ENCODE measurements at regions not wholly inside any gene's neighbourhood (a gene's known extent, or its start where the extent isn't known, plus 50 kb on each side); places are given as distances from the start of the nearest gene placed in this dataset.

DNA sequence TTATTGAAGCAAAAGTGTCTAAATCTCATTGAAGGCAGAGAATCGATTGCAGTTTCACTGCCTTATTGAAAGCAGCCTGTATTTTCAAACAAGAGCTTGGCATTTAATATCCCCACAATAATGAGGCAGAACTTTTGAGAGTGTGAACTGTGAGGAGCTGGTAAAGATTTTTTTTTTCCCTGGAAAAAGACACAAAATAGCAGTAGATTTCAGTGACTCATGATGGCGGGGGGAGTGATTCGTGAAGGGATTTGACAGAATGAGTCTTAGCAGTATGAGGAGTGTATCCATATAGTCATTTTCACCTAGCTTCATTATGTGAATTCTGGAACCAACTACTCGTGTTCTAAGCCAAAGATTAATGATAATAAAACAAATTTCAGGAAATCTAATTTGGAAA is 242.9 kb downstream of the ARL6IP6 start:
- peaks cover under 1% of the 10 kb centered on the region for H3K9me3 ChIP-seq (ENCODE audit: low read depth, low read length)
- no peaks in the 10 kb centered on the region for H3K4me1 ChIP-seq (ENCODE audit: insufficient read depth, low read length)
- no peaks in the 10 kb centered on the region for H3K27me3 ChIP-seq (ENCODE audit: insufficient read depth, low read length)
- DNase-seq (ENCODE audit: insufficient read length, low spot score, missing footprints): no peak
- TF ChIP-seq, protein P1, sequence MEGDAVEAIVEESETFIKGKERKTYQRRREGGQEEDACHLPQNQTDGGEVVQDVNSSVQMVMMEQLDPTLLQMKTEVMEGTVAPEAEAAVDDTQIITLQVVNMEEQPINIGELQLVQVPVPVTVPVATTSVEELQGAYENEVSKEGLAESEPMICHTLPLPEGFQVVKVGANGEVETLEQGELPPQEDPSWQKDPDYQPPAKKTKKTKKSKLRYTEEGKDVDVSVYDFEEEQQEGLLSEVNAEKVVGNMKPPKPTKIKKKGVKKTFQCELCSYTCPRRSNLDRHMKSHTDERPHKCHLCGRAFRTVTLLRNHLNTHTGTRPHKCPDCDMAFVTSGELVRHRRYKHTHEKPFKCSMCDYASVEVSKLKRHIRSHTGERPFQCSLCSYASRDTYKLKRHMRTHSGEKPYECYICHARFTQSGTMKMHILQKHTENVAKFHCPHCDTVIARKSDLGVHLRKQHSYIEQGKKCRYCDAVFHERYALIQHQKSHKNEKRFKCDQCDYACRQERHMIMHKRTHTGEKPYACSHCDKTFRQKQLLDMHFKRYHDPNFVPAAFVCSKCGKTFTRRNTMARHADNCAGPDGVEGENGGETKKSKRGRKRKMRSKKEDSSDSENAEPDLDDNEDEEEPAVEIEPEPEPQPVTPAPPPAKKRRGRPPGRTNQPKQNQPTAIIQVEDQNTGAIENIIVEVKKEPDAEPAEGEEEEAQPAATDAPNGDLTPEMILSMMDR (IDR thresholded peaks at IDR 0.05; ENCODE audit: extremely low read depth, low read depth, low read length): no peak
- no peaks in the 10 kb centered on the region for H4K20me1 ChIP-seq (ENCODE audit: insufficient read depth, low read length)
- no peaks in the 10 kb centered on the region for H3K79me2 ChIP-seq (ENCODE audit: insufficient read depth, low read length)
- no peaks in the 10 kb centered on the region for H3K36me3 ChIP-seq (ENCODE audit: insufficient read depth, low read length)
- H3K4me3 ChIP-seq (ENCODE audit: insufficient read depth, low read length): no peak overlapping the region
- H3K27ac ChIP-seq (ENCODE audit: low read depth, low read length): no peak overlapping the region
- no peak overlapping the region for H3K4me2 ChIP-seq (ENCODE audit: insufficient read depth, low read length)
- H2AFZ ChIP-seq (ENCODE audit: low read length): no peak overlapping the region

DNA sequence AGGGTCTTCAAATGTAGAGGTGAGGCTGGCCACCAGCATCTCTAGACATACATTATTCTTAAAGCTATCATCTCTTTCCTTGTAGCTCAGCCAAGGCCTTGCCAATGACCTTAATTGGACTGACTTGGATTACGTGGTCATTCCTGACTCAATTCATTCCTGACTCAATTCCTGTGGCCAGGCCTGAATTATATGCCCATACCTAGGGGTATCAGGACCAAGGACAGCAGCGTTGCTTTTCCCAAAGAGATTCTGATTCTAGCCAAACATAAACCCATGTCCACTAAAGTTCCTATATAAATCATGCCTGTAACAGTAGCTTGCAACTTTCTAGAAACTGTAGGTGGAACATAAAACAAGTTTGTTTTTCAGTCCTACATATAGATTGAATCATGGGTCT is 231.7 kb downstream of the ARL6IP6 start:
- Histone ChIP-seq H3K4me3 (ENCODE audit: insufficient read depth, low read length) (no peak overlapping the region), H3K4me1 (ENCODE audit: insufficient read depth, low read length) (no peaks in the 10 kb centered on the region), H3K79me2 (ENCODE audit: insufficient read depth, low read length) (no peaks in the 10 kb centered on the region), H4K20me1 (ENCODE audit: insufficient read depth, low read length) (no peaks in the 10 kb centered on the region), H3K27me3 (ENCODE audit: insufficient read depth, low read length) (no peaks in the 10 kb centered on the region), H3K9me3 (ENCODE audit: low read depth, low read length) (no peaks in the 10 kb centered on the region), H3K36me3 (ENCODE audit: insufficient read depth, low read length) (no peaks in the 10 kb centered on the region), H2AFZ (ENCODE audit: low read length) (no peak overlapping the region), H3K27ac (ENCODE audit: low read depth, low read length) (no peak overlapping the region), H3K4me2 (ENCODE audit: insufficient read depth, low read length) (no peak overlapping the region)
- TF ChIP-seq, protein P1 (IDR thresholded peaks at IDR 0.05; ENCODE audit: extremely low read depth, low read depth, low read length): no peak
- DNase-seq (ENCODE audit: insufficient read length, low spot score, missing footprints): no peak

DNA sequence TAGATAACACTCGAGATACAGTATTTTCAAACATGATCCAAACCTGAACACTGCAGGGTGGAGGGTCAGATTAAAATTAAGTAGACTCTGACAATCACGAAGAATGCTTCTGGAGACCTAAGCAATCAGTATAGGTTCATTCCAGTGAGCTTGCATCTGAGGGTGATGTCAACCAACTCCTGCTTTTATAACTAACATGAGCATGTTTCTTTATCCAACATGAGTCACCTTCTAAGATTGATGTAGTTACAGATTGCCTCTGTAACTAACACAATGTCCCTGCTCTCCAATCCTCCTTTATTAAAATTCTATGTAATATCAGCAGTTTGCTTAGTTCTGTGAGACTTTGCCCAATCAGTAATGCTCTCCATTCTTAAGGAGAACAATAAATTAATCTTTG is 225.7 kb downstream of the ARL6IP6 start:
- TF ChIP-seq, protein P1 (IDR thresholded peaks at IDR 0.05; ENCODE audit: extremely low read depth, low read depth, low read length): no peak
- H3K4me1 ChIP-seq (ENCODE audit: insufficient read depth, low read length): no peaks in the 10 kb centered on the region
- H3K9me3 ChIP-seq (ENCODE audit: low read depth, low read length): no peaks in the 10 kb centered on the region
- no peak overlapping the region for H3K4me2 ChIP-seq (ENCODE audit: insufficient read depth, low read length)
- no peaks in the 10 kb centered on the region for H3K36me3 ChIP-seq (ENCODE audit: insufficient read depth, low read length)
- H4K20me1 ChIP-seq (ENCODE audit: insufficient read depth, low read length): no peaks in the 10 kb centered on the region
- H2AFZ ChIP-seq (ENCODE audit: low read length): no peak overlapping the region
- DNase-seq (ENCODE audit: insufficient read length, low spot score, missing footprints): no peak
- H3K79me2 ChIP-seq (ENCODE audit: insufficient read depth, low read length): no peaks in the 10 kb centered on the region
- no peak overlapping the region for H3K4me3 ChIP-seq (ENCODE audit: insufficient read depth, low read length)
- H3K27ac ChIP-seq (ENCODE audit: low read depth, low read length): no peak overlapping the region
- H3K27me3 ChIP-seq (ENCODE audit: insufficient read depth, low read length): no peaks in the 10 kb centered on the region

DNA sequence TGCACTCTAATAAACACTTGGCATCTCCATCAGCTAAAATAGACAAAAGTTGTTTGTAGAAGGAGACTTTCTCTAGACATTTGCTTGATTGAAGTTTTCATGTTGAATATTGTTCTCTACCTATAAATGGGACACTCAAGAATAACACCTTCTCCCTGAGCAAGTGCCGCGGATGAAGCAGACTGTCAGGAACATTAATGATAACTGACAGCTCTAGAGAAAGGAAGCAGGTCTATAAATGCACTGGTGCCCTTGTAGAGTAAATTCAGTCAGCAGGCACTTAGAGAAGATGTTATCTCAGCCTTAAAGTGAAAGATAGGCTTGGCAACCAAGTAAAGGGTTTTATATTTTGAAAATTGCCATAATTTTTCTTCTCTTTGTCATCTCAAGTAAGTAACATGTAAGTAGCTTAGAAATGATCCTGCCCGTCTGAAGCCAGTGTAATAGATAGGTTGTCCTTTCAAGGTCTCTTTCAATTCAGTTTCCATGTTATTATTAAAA is 224.6 kb downstream of the ARL6IP6 start:
- Histone ChIP-seq H3K79me2 (ENCODE audit: insufficient read depth, low read length) (no peaks in the 10 kb centered on the region), H3K27ac (ENCODE audit: low read depth, low read length) (no peak overlapping the region), H3K4me2 (ENCODE audit: insufficient read depth, low read length) (no peak overlapping the region), H3K9me3 (ENCODE audit: low read depth, low read length) (no peaks in the 10 kb centered on the region), H2AFZ (ENCODE audit: low read length) (no peak overlapping the region), H3K4me1 (ENCODE audit: insufficient read depth, low read length) (no peaks in the 10 kb centered on the region), H3K36me3 (ENCODE audit: insufficient read depth, low read length) (no peaks in the 10 kb centered on the region), H3K4me3 (ENCODE audit: insufficient read depth, low read length) (no peak overlapping the region), H3K27me3 (ENCODE audit: insufficient read depth, low read length) (no peaks in the 10 kb centered on the region), H4K20me1 (ENCODE audit: insufficient read depth, low read length) (no peaks in the 10 kb centered on the region)
- TF ChIP-seq, protein P1 (IDR thresholded peaks at IDR 0.05; ENCODE audit: extremely low read depth, low read depth, low read length): no peak
- DNase-seq (ENCODE audit: insufficient read length, low spot score, missing footprints): no peak

Data from osteoblast (primary cell).